ENCODE measurements at regions not wholly inside any gene's neighbourhood (a gene's known extent, or its start where the extent isn't known, plus 50 kb on each side); places are given as distances from the start of the nearest gene placed in this dataset.

DNA sequence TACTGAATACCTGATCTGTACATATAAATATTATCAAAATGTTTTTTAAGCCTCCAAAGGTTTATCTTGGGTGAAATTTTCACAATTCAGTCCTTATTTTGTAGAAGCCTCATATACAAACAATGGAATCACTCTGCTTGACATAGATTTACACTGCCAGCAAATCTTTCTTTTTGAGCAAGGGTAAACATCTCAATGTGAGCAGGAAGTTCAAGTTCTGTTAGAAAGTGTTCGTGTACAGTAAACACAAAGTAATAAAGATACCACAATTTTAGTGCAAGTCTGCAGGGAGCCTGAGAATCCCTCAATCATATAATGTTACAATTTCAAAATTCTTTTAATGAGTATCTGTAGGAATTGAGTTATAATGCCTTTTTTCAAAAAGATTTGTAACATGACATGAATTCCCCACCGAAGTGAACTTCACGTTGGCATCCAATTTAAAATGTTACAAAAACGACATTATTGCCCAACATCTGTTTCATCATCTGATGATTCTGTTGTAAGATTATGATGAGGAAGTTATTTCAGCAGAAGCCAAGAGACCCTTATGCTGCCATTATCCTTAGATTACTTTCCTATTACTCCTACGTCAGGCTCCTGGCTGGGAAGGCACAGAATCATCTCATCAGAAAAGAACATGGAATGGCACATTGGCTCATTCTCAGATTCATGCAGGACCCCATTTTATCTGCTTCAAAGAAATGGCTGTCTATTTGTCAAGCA lies 283.9 kb upstream of the ACVR2A start:
- TF ChIP-seq, protein P1, sequence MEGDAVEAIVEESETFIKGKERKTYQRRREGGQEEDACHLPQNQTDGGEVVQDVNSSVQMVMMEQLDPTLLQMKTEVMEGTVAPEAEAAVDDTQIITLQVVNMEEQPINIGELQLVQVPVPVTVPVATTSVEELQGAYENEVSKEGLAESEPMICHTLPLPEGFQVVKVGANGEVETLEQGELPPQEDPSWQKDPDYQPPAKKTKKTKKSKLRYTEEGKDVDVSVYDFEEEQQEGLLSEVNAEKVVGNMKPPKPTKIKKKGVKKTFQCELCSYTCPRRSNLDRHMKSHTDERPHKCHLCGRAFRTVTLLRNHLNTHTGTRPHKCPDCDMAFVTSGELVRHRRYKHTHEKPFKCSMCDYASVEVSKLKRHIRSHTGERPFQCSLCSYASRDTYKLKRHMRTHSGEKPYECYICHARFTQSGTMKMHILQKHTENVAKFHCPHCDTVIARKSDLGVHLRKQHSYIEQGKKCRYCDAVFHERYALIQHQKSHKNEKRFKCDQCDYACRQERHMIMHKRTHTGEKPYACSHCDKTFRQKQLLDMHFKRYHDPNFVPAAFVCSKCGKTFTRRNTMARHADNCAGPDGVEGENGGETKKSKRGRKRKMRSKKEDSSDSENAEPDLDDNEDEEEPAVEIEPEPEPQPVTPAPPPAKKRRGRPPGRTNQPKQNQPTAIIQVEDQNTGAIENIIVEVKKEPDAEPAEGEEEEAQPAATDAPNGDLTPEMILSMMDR (IDR thresholded peaks at IDR 0.05), result no peak
- TF ChIP-seq POLR2A (IDR thresholded peaks at IDR 0.05) (no peak), EP300 (IDR thresholded peaks at IDR 0.05) (no peak), POLR2AphosphoS5 (IDR thresholded peaks at IDR 0.05) (peak in 1 of 3 donors; percentile 48)

Measured in suprapubic skin (tissue), 4 donors.